ENCODE measurements at regions not wholly inside any gene's neighbourhood (a gene's known extent, or its start where the extent isn't known, plus 50 kb on each side); places are given as distances from the start of the nearest gene placed in this dataset.

DNA sequence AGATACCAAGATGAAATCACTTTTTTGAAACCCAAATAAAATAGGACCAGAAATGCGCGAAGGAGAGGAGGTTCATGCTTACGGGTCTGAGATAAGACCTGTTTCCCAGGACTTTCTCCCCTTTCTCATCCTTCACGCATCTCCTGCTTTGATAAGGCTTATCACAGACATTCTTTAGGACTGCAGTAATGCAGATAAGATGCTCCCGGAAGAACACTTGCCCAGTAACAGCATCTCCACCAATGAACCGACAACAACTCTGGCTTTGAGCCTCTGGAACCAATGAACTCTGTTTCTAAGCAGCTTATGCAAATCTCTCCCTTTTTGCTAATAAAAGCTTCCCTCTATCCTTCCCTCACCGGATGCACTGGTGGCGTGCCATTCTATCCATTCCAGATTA is 783.4 kb upstream of the ARGLU1 start:
- H3K4me3 ChIP-seq (ENCODE audit: low read length, poor library complexity, severe bottlenecking), result no peak overlapping the region
- no peak overlapping the region for H3K4me2 ChIP-seq (ENCODE audit: low read depth, low read length, poor library complexity, severe bottlenecking)
- H3F3A ChIP-seq (ENCODE audit: low read depth), result no peaks in the 10 kb centered on the region
- no peaks in the 10 kb centered on the region for H3K79me2 ChIP-seq (ENCODE audit: insufficient read depth, low read length)
- no peak overlapping the region for H2AFZ ChIP-seq (ENCODE audit: low read length)
- H4K20me1 ChIP-seq (ENCODE audit: insufficient read depth, low read length, poor library complexity, severe bottlenecking), result no peaks in the 10 kb centered on the region
- no peaks in the 10 kb centered on the region for H3K4me1 ChIP-seq (ENCODE audit: insufficient read depth, low read length, poor library complexity, severe bottlenecking)
- no peak overlapping the region for H3K9ac ChIP-seq (ENCODE audit: low read depth, low read length, poor library complexity, severe bottlenecking)
- H3K9me3 ChIP-seq (ENCODE audit: insufficient read depth, low read depth, low read length), result peaks cover 3% of the 10 kb centered on the region; the same call in 1 of the 2 replicates
- no peaks in the 10 kb centered on the region for H3K9me2 ChIP-seq (replicated peaks; ENCODE audit: low read depth, low read length)
- H3K27me3 ChIP-seq (ENCODE audit: insufficient read depth, low read length, poor library complexity, severe bottlenecking), result no peaks in the 10 kb centered on the region
- H3K36me3 ChIP-seq (ENCODE audit: insufficient read depth, low read length), result no peaks in the 10 kb centered on the region
- no peak for TF ChIP-seq EZH2phosphoT487 (IDR thresholded peaks at IDR 0.05; ENCODE audit: borderline replicate concordance)
- TF ChIP-seq, protein P1, sequence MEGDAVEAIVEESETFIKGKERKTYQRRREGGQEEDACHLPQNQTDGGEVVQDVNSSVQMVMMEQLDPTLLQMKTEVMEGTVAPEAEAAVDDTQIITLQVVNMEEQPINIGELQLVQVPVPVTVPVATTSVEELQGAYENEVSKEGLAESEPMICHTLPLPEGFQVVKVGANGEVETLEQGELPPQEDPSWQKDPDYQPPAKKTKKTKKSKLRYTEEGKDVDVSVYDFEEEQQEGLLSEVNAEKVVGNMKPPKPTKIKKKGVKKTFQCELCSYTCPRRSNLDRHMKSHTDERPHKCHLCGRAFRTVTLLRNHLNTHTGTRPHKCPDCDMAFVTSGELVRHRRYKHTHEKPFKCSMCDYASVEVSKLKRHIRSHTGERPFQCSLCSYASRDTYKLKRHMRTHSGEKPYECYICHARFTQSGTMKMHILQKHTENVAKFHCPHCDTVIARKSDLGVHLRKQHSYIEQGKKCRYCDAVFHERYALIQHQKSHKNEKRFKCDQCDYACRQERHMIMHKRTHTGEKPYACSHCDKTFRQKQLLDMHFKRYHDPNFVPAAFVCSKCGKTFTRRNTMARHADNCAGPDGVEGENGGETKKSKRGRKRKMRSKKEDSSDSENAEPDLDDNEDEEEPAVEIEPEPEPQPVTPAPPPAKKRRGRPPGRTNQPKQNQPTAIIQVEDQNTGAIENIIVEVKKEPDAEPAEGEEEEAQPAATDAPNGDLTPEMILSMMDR (conservative IDR thresholded peaks at IDR 0.05; ENCODE audit: low read length), result no peak

DNA sequence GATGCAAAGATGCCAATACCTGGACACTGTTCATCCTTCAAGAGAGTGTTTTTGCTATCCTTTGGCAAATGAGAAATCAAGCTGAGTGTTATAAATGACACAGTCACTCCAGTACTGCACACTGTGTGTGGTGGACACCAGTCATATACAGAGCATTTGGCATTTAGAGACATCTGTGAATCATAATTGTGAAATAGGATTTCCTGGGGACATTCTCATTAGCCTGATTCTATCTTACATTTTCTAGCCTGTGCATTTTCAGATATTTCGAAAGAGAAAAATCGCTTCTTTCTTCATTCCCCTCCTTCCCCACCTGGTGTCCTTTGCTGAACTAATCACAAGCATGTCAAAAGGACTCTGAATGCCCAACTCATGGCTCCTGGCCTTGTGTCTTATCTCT is 781.0 kb upstream of the ARGLU1 start:
- Histone ChIP-seq H4K20me1 (ENCODE audit: insufficient read depth, low read length, poor library complexity, severe bottlenecking) (no peaks in the 10 kb centered on the region), H3K9me2 (replicated peaks; ENCODE audit: low read depth, low read length) (no peaks in the 10 kb centered on the region), H3K36me3 (ENCODE audit: insufficient read depth, low read length) (no peaks in the 10 kb centered on the region), H3F3A (ENCODE audit: low read depth) (no peaks in the 10 kb centered on the region), H3K79me2 (ENCODE audit: insufficient read depth, low read length) (no peaks in the 10 kb centered on the region), H3K9me3 (ENCODE audit: insufficient read depth, low read depth, low read length) (peaks cover 3% of the 10 kb centered on the region; the same call in 1 of the 2 replicates), H3K4me3 (ENCODE audit: low read length, poor library complexity, severe bottlenecking) (no peak overlapping the region), H2AFZ (ENCODE audit: low read length) (no peak overlapping the region), H3K9ac (ENCODE audit: low read depth, low read length, poor library complexity, severe bottlenecking) (no peak overlapping the region), H3K4me2 (ENCODE audit: low read depth, low read length, poor library complexity, severe bottlenecking) (no peak overlapping the region), H3K27me3 (ENCODE audit: insufficient read depth, low read length, poor library complexity, severe bottlenecking) (no peaks in the 10 kb centered on the region), H3K4me1 (ENCODE audit: insufficient read depth, low read length, poor library complexity, severe bottlenecking) (no peaks in the 10 kb centered on the region)
- TF ChIP-seq, protein P1 (conservative IDR thresholded peaks at IDR 0.05; ENCODE audit: low read length), result no peak
- no peak for TF ChIP-seq EZH2phosphoT487 (IDR thresholded peaks at IDR 0.05; ENCODE audit: borderline replicate concordance)

DNA sequence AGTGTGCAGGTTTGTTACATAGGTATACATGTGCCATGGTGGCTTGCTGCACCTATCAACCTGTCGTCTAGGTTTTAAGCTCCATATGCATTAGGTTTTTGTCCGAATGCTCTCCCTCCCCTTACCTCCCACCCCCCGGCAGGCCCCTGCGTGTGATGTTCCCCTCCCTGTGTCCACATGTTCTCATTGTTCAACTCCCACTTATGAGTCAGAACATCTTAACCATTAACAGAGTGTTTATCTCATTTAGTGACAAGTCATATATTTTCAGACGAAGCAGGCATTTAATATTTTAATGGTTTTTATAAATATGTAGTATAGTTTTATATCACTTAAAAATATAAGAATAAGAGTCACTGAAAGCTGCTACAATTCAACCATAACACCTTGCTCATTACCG is 780.5 kb upstream of the ARGLU1 start:
- Histone ChIP-seq H2AFZ (ENCODE audit: low read length) (no peak overlapping the region), H3F3A (ENCODE audit: low read depth) (no peaks in the 10 kb centered on the region), H3K9ac (ENCODE audit: low read depth, low read length, poor library complexity, severe bottlenecking) (no peak overlapping the region), H3K36me3 (ENCODE audit: insufficient read depth, low read length) (no peaks in the 10 kb centered on the region), H3K9me2 (replicated peaks; ENCODE audit: low read depth, low read length) (no peaks in the 10 kb centered on the region), H3K4me2 (ENCODE audit: low read depth, low read length, poor library complexity, severe bottlenecking) (no peak overlapping the region), H3K4me3 (ENCODE audit: low read length, poor library complexity, severe bottlenecking) (no peak overlapping the region), H3K27me3 (ENCODE audit: insufficient read depth, low read length, poor library complexity, severe bottlenecking) (no peaks in the 10 kb centered on the region), H3K4me1 (ENCODE audit: insufficient read depth, low read length, poor library complexity, severe bottlenecking) (no peaks in the 10 kb centered on the region), H3K79me2 (ENCODE audit: insufficient read depth, low read length) (no peaks in the 10 kb centered on the region), H3K9me3 (ENCODE audit: insufficient read depth, low read depth, low read length) (peaks cover 3% of the 10 kb centered on the region; the same call in 1 of the 2 replicates), H4K20me1 (ENCODE audit: insufficient read depth, low read length, poor library complexity, severe bottlenecking) (no peaks in the 10 kb centered on the region)
- no peak for TF ChIP-seq EZH2phosphoT487 (IDR thresholded peaks at IDR 0.05; ENCODE audit: borderline replicate concordance)
- TF ChIP-seq, protein P1 (conservative IDR thresholded peaks at IDR 0.05; ENCODE audit: low read length), result no peak
